HFFc6 (cell line): ENCODE measurements at regions not wholly inside any gene's neighbourhood (a gene's known extent, or its start where the extent isn't known, plus 50 kb on each side); places are given as distances from the start of the nearest gene placed in this dataset.
"Not testable (repeated sequence)": the region's sequence is repeated elsewhere in the genome, so short reads cannot be mapped to it uniquely, and the experiment has no call there.

Experiments
- DNase-seq: peaks from one replicate; pipeline ENCODE4 v3.0.0-alpha.2; 2018
- H3K27ac Mint-ChIP-seq: 2 replicates; pipeline ENCODE4 v1.8.0; 2020; ENCODE audit warnings: mild to moderate bottlenecking, mixed read lengths
- H3K27me3 Mint-ChIP-seq: 2 replicates; pipeline ENCODE4 v1.8.0; 2021; ENCODE audit warnings: mild to moderate bottlenecking, moderate library complexity, mixed read lengths; ENCODE audit not compliant: insufficient read depth
- H3K36me3 Mint-ChIP-seq: 2 replicates; pipeline ENCODE4 v1.8.0; 2021; ENCODE audit warnings: low read depth, mixed read lengths
- H3K4me1 Mint-ChIP-seq: 2 replicates; pipeline ENCODE4 v1.8.0; 2020; ENCODE audit warnings: low read depth, mixed read lengths
- H3K4me3 Mint-ChIP-seq: 2 replicates; pipeline ENCODE4 v1.8.0; 2020; ENCODE audit warnings: mild to moderate bottlenecking, moderate library complexity, mixed read lengths
- H3K9me3 Mint-ChIP-seq: 2 replicates; pipeline ENCODE4 v1.8.0; 2020; ENCODE audit warnings: mild to moderate bottlenecking, mixed read lengths
- CTCF ChIP-seq: fragments of 200-600 bp; sonication (generic); IDR thresholded peaks from 2 replicates; pipeline ENCODE4 v1.5.0; 2021; ENCODE audit warnings: antibody characterized with exemption, mild to moderate bottlenecking

GRCh38 chr6:121884620-121885019 lies 449.2 kb downstream of the GJA1 start:
- Mint-ChIP-seq H3K27ac (no peak overlapping the region), H3K9me3 (no peaks in the 10 kb centered on the region), H3K4me1 (peaks cover 72% of the 10 kb centered on the region), H3K27me3 (no peaks in the 10 kb centered on the region), H3K36me3 (no peaks in the 10 kb centered on the region), H3K4me3 (no peak overlapping the region)
- TF ChIP-seq CTCF = no peak
- DNase-seq = no peak

- H3K36me3 Mint-ChIP-seq = no peaks in the 10 kb centered on the region
- H3K27me3 Mint-ChIP-seq = no peaks in the 10 kb centered on the region; the same call in 1 of the 2 replicates
- H3K4me3 Mint-ChIP-seq = peak overlapping the region; percentile 27
- no peaks in the 10 kb centered on the region for H3K9me3 Mint-ChIP-seq
- TF ChIP-seq CTCF = no peak
- H3K27ac Mint-ChIP-seq = peak overlapping the region; percentile 78
- H3K4me1 Mint-ChIP-seq = peaks cover 69% of the 10 kb centered on the region
- DNase-seq = no peak
These were observed 450.1 kb downstream of the GJA1 start for GRCh38 chr6:121885399-121886152.

- H3K4me3 Mint-ChIP-seq = no peak overlapping the region
- H3K27me3 Mint-ChIP-seq = no peaks in the 10 kb centered on the region; the same call in 1 of the 2 replicates
- no peaks in the 10 kb centered on the region for H3K36me3 Mint-ChIP-seq
- no peaks in the 10 kb centered on the region for H3K9me3 Mint-ChIP-seq
- no peak for TF ChIP-seq CTCF
- DNase-seq = peak; percentile 14
- peak overlapping the region; percentile 78 for H3K27ac Mint-ChIP-seq
- H3K4me1 Mint-ChIP-seq = peaks cover 61% of the 10 kb centered on the region
These were observed 450.9 kb downstream of the GJA1 start for GRCh38 chr6:121886223-121886830.

- Mint-ChIP-seq H3K27me3 (no peaks in the 10 kb centered on the region; the same call in 1 of the 2 replicates), H3K9me3 (no peaks in the 10 kb centered on the region), H3K27ac (no peak overlapping the region), H3K4me1 (peaks cover 47% of the 10 kb centered on the region), H3K4me3 (no peak overlapping the region), H3K36me3 (no peaks in the 10 kb centered on the region)
- no peak for DNase-seq
- TF ChIP-seq CTCF = no peak
These were observed 452.3 kb downstream of the GJA1 start for GRCh38 chr6:121887724-121888123.

GRCh38 chr6:121890307-121890910 lies 455.0 kb downstream of the GJA1 start:
- TF ChIP-seq CTCF = no peak
- no peak overlapping the region for H3K27ac Mint-ChIP-seq
- H3K36me3 Mint-ChIP-seq = no peaks in the 10 kb centered on the region
- no peak for DNase-seq
- H3K9me3 Mint-ChIP-seq = no peaks in the 10 kb centered on the region
- H3K4me3 Mint-ChIP-seq = no peak overlapping the region
- H3K27me3 Mint-ChIP-seq = no peaks in the 10 kb centered on the region; the same call in 1 of the 2 replicates
- H3K4me1 Mint-ChIP-seq = peaks cover 22% of the 10 kb centered on the region

GRCh38 chr6:121895731-121896130 lies 460.3 kb downstream of the GJA1 start:
- Mint-ChIP-seq H3K4me1 (peaks cover 30% of the 10 kb centered on the region), H3K27ac (peak overlapping the region; percentile 45; the same call in 1 of the 2 replicates)
- H3K36me3 Mint-ChIP-seq, H3K4me3 Mint-ChIP-seq, H3K27me3 Mint-ChIP-seq, DNase-seq, H3K9me3 Mint-ChIP-seq: not testable (repeated sequence)
